OCI-LY3 (cell line): ENCODE measurements at regions not wholly inside any gene's neighbourhood (a gene's known extent, or its start where the extent isn't known, plus 50 kb on each side); places are given as distances from the start of the nearest gene placed in this dataset.

Experiments used
- H2AFZ ChIP-seq: fragments of 200-600, 300-600 bp; shearing (Covaris generic); 2 replicates; pipeline ENCODE4 v1.6.0; 2014; ENCODE audit warnings: antibody characterized with exemption, low read depth, low read length
- H3K27ac ChIP-seq: fragments of 200-600, 300-600 bp; sonication (generic); 2 replicates; pipeline ENCODE4 v1.5.1; 2014; ENCODE audit warnings: mild to moderate bottlenecking, low read length, moderate library complexity, mixed read lengths
- H3K27me3 ChIP-seq: fragments of 200-600, 300-600 bp; sonication (generic); 2 replicates; pipeline ENCODE4 v1.6.1; 2014; ENCODE audit warnings: low read depth, low read length, mixed read lengths
- H3K36me3 ChIP-seq: fragments of 200-600, 300-600 bp; sonication (generic); replicated peaks from 2 replicates; pipeline ENCODE3; 2014; ENCODE audit warnings: low read depth, low read length, mixed read lengths
- H3K4me1 ChIP-seq: fragments of 300-600, 200-600 bp; sonication (generic); 2 replicates; pipeline ENCODE4 v1.6.1; 2014; ENCODE audit warnings: low read length, mixed read lengths
- H3K4me2 ChIP-seq: fragments of 200-600, 300-600 bp; sonication (generic); 2 replicates; pipeline ENCODE4 v1.6.1; 2014; ENCODE audit warnings: low read length, mixed read lengths
- H3K4me3 ChIP-seq: fragments of 300-600, 200-600 bp; sonication (generic); 2 replicates; pipeline ENCODE4 v1.5.1; 2014; ENCODE audit warnings: antibody characterized with exemption, mild to moderate bottlenecking, low read length, moderate library complexity
- H3K79me2 ChIP-seq: fragments of 300-600, 200-600 bp; shearing (Covaris generic); 2 replicates; pipeline ENCODE4 v1.6.1; 2014; ENCODE audit warnings: mild to moderate bottlenecking, low read length, mixed read lengths
- H3K9ac ChIP-seq: fragments of 300-600, 200-600 bp; shearing (Covaris generic); 2 replicates; pipeline ENCODE4 v1.6.0; 2014; ENCODE audit warnings: mild to moderate bottlenecking, low read length, moderate library complexity
- H3K9me3 ChIP-seq: fragments of 200-600, 300-600 bp; shearing (Covaris generic); 2 replicates; pipeline ENCODE4 v1.6.1; 2014; ENCODE audit warnings: low read length, mixed read lengths; ENCODE audit not compliant: insufficient read depth
- H4K20me1 ChIP-seq: fragments of 200-600, 300-600 bp; sonication (generic); 2 replicates; pipeline ENCODE4 v1.6.1; 2016; ENCODE audit warnings: low read length, mixed read lengths; ENCODE audit not compliant: insufficient read depth
- EZH2phosphoT487 ChIP-seq: fragments of 200-600 bp; shearing (Covaris generic); IDR thresholded peaks from 2 replicates; pipeline ENCODE4 v1.6.1; 2018; ENCODE audit warnings: antibody characterized with exemption, mixed run types, low read depth
- TF ChIP-seq, protein P1 (sequence below): fragments of 200-600, 300-600 bp; sonication (generic); IDR thresholded peaks from 2 replicates; pipeline ENCODE4 v1.5.1; 2014; ENCODE audit warnings: antibody characterized with exemption, low read length, low read depth

DNA sequence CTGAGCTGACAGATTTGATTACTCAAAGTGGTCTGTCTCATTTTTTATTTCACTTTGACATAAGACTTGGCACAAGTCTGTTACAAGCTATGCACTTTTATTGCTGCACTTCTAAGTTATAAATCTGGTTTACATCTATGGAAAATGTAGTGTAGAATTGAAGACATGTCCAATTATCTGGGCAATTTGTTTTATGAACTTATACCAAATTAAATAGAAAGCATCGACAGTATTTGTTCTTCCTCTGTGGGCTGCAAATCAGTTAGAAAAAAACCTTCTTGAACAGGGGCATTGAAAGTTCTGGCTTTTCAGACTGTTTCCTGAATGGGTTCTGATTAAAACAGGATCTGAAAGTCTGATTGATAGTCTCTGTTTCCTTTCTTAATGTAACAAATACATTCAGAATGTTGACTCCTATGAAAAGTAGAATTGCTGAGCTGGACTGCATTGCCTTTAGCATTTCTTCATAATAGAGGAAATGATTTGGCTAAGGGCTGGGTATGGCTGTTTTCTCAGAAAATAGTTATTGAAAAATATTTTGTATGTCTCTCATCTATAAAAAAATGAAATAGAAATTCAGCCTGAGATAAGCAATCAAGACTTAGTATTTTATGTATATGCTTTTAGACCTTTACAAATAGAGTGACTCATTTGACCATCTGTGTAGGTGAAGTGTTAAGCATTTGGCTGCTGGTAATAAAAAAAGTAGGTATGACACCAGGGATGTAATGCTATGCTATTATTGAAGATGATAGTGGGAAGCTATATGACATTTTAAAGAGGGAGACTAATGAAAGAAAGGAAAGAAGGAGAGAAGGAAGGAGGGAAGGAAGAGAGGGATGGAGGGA is 210.9 kb upstream of the SPRY2 start:
- Histone ChIP-seq H3K4me3 (no peak overlapping the region), H2AFZ (no peak overlapping the region), H3K79me2 (no peaks in the 10 kb centered on the region), H3K4me2 (peak overlapping the region; percentile 9; the same call in 1 of the 2 replicates), H3K27me3 (no peaks in the 10 kb centered on the region), H3K27ac (no peak overlapping the region), H3K9me3 (no peaks in the 10 kb centered on the region), H4K20me1 (no peaks in the 10 kb centered on the region), H3K36me3 (no peaks in the 10 kb centered on the region), H3K4me1 (peaks cover 11% of the 10 kb centered on the region), H3K9ac (no peak overlapping the region)
- TF ChIP-seq EZH2phosphoT487, result no peak
- TF ChIP-seq, protein P1, sequence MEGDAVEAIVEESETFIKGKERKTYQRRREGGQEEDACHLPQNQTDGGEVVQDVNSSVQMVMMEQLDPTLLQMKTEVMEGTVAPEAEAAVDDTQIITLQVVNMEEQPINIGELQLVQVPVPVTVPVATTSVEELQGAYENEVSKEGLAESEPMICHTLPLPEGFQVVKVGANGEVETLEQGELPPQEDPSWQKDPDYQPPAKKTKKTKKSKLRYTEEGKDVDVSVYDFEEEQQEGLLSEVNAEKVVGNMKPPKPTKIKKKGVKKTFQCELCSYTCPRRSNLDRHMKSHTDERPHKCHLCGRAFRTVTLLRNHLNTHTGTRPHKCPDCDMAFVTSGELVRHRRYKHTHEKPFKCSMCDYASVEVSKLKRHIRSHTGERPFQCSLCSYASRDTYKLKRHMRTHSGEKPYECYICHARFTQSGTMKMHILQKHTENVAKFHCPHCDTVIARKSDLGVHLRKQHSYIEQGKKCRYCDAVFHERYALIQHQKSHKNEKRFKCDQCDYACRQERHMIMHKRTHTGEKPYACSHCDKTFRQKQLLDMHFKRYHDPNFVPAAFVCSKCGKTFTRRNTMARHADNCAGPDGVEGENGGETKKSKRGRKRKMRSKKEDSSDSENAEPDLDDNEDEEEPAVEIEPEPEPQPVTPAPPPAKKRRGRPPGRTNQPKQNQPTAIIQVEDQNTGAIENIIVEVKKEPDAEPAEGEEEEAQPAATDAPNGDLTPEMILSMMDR, result no peak

DNA sequence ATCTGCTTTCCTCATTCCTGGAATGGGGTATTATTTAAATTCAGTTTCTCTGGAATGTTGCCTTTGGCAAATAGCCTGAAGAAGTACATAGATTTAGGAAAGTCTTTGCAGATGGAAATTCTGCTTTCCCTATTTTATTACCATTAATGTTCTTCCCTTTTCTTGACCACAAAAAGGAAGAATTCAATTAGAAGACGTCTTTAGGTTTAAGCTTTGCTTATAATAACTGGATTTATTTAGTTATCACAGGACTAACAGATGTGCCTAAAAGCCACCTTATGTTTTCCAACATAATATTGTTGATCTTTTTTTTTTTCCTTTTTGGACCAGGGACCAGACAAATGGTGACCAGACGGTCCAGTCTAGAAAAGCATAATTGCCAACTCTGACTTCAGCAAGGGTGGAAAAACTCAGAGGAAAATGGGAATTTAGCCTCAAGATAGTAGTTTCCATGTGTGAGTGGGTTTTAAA is 210.1 kb upstream of the SPRY2 start:
- Histone ChIP-seq H3K4me3 (no peak overlapping the region), H3K36me3 (no peaks in the 10 kb centered on the region), H3K27ac (no peak overlapping the region), H3K4me2 (no peak overlapping the region), H4K20me1 (no peaks in the 10 kb centered on the region), H3K27me3 (no peaks in the 10 kb centered on the region), H3K9ac (no peak overlapping the region), H3K79me2 (no peaks in the 10 kb centered on the region), H3K9me3 (no peaks in the 10 kb centered on the region), H3K4me1 (peaks cover 11% of the 10 kb centered on the region), H2AFZ (no peak overlapping the region)
- TF ChIP-seq, protein P1, result no peak

DNA sequence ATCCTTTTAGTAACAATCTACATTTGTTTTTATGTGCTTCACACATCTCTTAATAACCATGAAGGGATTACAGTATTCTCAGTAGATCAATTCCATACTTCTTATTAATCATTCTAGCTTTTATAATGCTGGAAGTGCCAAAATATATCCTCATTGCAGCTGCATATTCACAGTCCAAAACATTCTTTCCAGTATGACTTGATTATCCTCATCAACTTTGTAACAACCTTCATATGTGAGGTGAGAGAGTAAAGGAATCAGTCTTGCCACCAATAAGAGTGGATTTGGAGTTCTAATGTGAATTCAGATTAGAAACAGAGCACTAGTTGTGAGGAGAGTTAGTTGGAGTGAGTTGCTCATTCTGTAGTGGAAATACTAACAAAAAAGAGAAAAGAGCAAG is 208.0 kb upstream of the SPRY2 start:
- Histone ChIP-seq H3K27me3 (no peaks in the 10 kb centered on the region), H4K20me1 (no peaks in the 10 kb centered on the region), H3K9ac (no peak overlapping the region), H3K79me2 (no peaks in the 10 kb centered on the region), H3K36me3 (no peaks in the 10 kb centered on the region), H3K9me3 (no peaks in the 10 kb centered on the region), H3K27ac (no peak overlapping the region), H3K4me3 (no peak overlapping the region), H3K4me2 (no peak overlapping the region), H3K4me1 (peaks cover 11% of the 10 kb centered on the region), H2AFZ (no peak overlapping the region)
- TF ChIP-seq, protein P1, result no peak
- TF ChIP-seq EZH2phosphoT487, result no peak

DNA sequence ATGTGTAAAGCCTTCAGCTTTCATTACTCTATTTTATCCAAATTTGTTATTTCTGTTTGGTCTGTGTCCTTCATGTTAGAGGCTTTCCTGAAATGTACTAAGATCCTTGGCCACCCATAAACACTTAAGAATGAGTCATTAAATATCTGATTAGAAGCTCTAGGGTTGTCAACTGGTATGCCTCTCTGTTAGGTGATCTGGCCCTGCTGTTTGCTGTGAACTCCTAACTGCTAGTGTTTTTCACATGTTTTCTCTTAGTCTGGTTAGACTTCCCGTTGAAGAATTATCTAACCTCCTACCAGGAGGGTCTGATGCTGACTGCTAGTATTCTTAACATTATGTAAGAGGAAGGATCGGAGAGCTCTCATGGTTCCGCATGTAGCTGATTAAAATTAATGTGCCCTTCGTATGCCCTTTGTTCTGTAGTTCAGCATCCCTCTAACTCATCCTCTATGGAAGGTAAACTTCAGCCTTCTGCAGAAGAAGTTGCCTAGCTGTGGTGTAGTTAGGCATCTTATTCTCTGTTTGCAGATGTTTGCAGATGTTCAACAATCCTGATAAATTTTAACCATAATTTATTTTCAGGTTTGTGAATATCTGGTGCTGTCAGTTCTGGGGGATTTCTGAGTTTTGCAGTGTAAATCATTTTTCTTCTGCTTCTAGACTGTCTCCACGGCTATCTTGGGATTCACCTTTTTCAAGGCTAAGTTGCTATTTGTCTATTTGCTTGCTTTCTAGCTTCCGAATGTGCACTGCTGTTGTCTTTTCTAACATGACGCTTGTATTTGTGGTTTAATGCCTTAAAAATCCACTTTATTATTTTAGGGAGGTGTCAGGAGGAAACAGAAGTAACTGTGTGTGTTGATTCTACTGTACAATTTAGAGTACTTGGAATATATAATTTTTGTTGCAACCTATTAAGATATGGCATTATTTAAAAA is 207.2 kb upstream of the SPRY2 start:
- no peak overlapping the region for H3K9ac ChIP-seq
- no peak for TF ChIP-seq EZH2phosphoT487
- TF ChIP-seq, protein P1, result no peak
- no peaks in the 10 kb centered on the region for H3K9me3 ChIP-seq
- H3K36me3 ChIP-seq, result no peaks in the 10 kb centered on the region
- H3K27me3 ChIP-seq, result no peaks in the 10 kb centered on the region
- no peak overlapping the region for H2AFZ ChIP-seq
- H3K4me1 ChIP-seq, result peaks cover 11% of the 10 kb centered on the region
- H4K20me1 ChIP-seq, result no peaks in the 10 kb centered on the region
- no peak overlapping the region for H3K4me3 ChIP-seq
- H3K4me2 ChIP-seq, result no peak overlapping the region
- no peak overlapping the region for H3K27ac ChIP-seq
- H3K79me2 ChIP-seq, result no peaks in the 10 kb centered on the region
